ENCODE measurements at regions not wholly inside any gene's neighbourhood (a gene's known extent, or its start where the extent isn't known, plus 50 kb on each side); places are given as distances from the start of the nearest gene placed in this dataset.

DNA sequence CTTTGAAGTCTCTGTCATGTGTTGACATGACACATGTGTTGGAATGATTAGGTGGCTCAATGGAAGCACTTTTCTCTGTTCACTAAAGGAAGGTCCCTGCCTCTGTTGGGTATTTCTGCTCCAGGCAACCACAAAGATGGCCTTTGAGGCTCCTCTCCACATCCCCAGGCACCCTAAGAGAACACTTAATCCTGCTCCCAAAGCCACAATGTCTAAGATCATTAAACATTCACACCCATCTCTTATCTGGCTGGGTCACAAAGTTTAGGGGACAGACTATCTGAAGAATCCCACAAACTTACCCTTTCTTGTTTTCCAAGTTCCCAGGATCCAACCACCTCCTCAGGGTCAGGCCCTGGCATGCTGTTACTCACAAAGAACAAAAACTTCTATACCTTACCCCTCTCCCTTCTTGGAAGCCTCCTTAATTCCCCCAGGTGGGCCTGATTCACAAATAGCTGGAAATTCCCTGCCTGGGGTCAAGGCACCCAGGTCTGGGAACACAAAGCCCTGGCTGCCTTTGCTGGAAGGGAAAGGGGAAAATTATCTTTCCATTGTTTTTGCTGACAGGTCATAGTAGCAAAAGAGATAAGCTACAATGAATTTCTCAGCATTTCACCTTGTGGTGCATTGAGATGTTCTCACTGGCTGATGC, 333.7 kb downstream of the PCNX1 start:
- DNase-seq (no peak), ATAC-seq (ENCODE audit: low FRiP score in 2 of 2) (no peak)
- Histone ChIP-seq H3K4me1 (no peaks in the 10 kb centered on the region), H3K36me3 (no peaks in the 10 kb centered on the region), H3K27me3 (no peaks in the 10 kb centered on the region), H3K9me3 (no peaks in the 10 kb centered on the region), H3K27ac (no peak overlapping the region), H3K4me3 (no peak overlapping the region)
- TF ChIP-seq, protein P1, sequence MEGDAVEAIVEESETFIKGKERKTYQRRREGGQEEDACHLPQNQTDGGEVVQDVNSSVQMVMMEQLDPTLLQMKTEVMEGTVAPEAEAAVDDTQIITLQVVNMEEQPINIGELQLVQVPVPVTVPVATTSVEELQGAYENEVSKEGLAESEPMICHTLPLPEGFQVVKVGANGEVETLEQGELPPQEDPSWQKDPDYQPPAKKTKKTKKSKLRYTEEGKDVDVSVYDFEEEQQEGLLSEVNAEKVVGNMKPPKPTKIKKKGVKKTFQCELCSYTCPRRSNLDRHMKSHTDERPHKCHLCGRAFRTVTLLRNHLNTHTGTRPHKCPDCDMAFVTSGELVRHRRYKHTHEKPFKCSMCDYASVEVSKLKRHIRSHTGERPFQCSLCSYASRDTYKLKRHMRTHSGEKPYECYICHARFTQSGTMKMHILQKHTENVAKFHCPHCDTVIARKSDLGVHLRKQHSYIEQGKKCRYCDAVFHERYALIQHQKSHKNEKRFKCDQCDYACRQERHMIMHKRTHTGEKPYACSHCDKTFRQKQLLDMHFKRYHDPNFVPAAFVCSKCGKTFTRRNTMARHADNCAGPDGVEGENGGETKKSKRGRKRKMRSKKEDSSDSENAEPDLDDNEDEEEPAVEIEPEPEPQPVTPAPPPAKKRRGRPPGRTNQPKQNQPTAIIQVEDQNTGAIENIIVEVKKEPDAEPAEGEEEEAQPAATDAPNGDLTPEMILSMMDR (IDR thresholded peaks at IDR 0.05) = no peak
- TF ChIP-seq POLR2AphosphoS5 (IDR thresholded peaks at IDR 0.05) = no peak
- no peak for TF ChIP-seq POLR2A (IDR thresholded peaks at IDR 0.05)
- TF ChIP-seq EP300 (IDR thresholded peaks at IDR 0.05) = no peak

DNA sequence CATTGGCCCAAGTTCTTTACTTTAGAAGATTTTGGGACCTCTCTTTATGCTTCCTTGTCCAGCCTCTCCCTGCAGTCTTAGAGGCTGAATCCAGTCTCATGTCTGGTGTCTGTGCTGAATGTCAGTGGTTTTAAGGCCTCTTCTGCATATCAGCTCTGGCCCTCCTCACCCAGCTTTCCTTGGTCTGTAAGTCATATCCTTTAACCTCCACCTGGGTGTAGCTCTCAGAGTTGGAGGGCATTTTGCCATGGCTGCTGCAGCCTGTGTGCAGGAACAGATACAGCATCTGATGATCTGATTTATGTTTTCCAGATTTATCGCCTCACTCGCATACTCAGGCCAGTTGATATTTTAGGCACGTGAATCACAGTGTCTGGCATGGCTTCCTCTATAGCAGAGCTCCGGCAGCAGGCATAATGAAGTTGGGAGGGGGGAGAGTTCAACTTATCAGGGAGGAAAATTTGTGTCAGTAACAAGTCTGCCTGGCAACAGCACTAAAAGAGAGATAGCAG, 335.0 kb downstream of the PCNX1 start:
- H3K4me3 ChIP-seq = no peak overlapping the region
- no peaks in the 10 kb centered on the region for H3K27me3 ChIP-seq
- TF ChIP-seq POLR2A (IDR thresholded peaks at IDR 0.05) (no peak), EP300 (IDR thresholded peaks at IDR 0.05) (no peak), POLR2AphosphoS5 (IDR thresholded peaks at IDR 0.05) (no peak)
- TF ChIP-seq, protein P1 (IDR thresholded peaks at IDR 0.05) = no peak
- no peak for DNase-seq
- no peaks in the 10 kb centered on the region for H3K9me3 ChIP-seq
- no peaks in the 10 kb centered on the region for H3K4me1 ChIP-seq
- H3K27ac ChIP-seq = no peak overlapping the region
- H3K36me3 ChIP-seq = no peaks in the 10 kb centered on the region
- peak in 1 of 2 donors; percentile 20 for ATAC-seq (ENCODE audit: low FRiP score in 2 of 2)
- WGBS, 2 donors = 64 to 70% methylated on average over 4 of the region's 4 CpGs

DNA sequence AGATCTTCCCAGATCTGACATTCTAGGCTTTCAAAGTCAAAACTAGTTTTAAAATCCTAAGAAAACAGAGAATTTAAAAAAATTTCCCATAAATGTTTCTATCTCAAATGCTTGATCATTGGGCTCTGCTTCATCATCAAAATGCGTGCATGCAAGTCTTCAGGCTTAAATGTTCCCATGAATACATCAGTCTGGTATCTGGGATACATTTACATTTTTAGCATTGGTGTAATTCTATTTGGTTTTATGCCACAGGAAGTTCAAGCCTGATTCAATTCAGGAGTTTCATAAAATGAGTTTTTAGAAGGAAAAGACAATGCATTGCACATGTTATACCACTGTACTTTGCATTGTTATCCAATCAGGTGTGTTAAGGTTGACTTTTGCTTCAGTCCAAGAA, 336.4 kb downstream of the PCNX1 start:
- DNase-seq (no peak), ATAC-seq (ENCODE audit: low FRiP score in 2 of 2) (no peak)
- Histone ChIP-seq H3K4me1 (no peaks in the 10 kb centered on the region), H3K9me3 (no peaks in the 10 kb centered on the region), H3K27ac (no peak overlapping the region), H3K4me3 (no peak overlapping the region), H3K27me3 (no peaks in the 10 kb centered on the region), H3K36me3 (no peaks in the 10 kb centered on the region)
- TF ChIP-seq, protein P1 (IDR thresholded peaks at IDR 0.05) = no peak
- TF ChIP-seq POLR2A (IDR thresholded peaks at IDR 0.05) (no peak), POLR2AphosphoS5 (IDR thresholded peaks at IDR 0.05) (no peak), EP300 (IDR thresholded peaks at IDR 0.05) (no peak)
- 63 to 100% methylated on average over 1 of the region's 1 CpG for WGBS, 2 donors

DNA sequence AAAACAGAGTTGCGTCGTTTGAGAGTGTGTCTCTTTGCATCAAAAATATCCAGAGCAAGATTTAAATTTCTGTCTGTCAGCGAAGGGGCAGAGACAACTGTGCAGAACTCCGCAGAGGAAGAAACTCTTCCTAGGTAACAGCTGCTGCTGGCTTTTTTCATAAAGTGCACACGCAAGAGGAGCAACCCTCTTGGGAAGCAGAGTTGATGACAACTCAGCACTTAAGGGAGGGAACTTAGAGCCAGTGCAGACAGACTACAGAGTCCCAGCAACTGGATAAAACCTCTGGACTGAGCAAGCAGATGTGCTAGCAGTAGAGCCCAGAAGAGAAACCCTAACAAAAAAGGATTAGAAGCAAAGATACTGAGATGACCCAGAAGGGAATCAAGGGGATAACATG, 337.1 kb downstream of the PCNX1 start:
- no peaks in the 10 kb centered on the region for H3K4me1 ChIP-seq

More for the DNA sequence above, 337.1 kb downstream of the PCNX1 start:
- Histone ChIP-seq H3K27ac (no peak overlapping the region), H3K9me3 (no peaks in the 10 kb centered on the region), H3K27me3 (no peaks in the 10 kb centered on the region), H3K4me3 (no peak overlapping the region), H3K36me3 (no peaks in the 10 kb centered on the region)
- no peak for TF ChIP-seq POLR2A (IDR thresholded peaks at IDR 0.05)
- TF ChIP-seq EP300 (IDR thresholded peaks at IDR 0.05) = no peak
- no peak for TF ChIP-seq POLR2AphosphoS5 (IDR thresholded peaks at IDR 0.05)
- TF ChIP-seq, protein P1 (IDR thresholded peaks at IDR 0.05) = no peak
- 68 to 69% methylated on average over 5 of the region's 5 CpGs for WGBS, 2 donors
- ATAC-seq (ENCODE audit: low FRiP score in 2 of 2) (no peak), DNase-seq (no peak)
